Peyer's patch (tissue), 4 donors: ENCODE measurements at regions not wholly inside any gene's neighbourhood (a gene's known extent, or its start where the extent isn't known, plus 50 kb on each side); places are given as distances from the start of the nearest gene placed in this dataset.

ENCODE experiments used
- DNase-seq, 3 donors: peaks; one replicate each; pipeline ENCODE4 v3.0.0-alpha.2; 2017 to 2019
- H3K27ac ChIP-seq, 4 donors: fragments of 200-600 bp; sonication (generic); one replicate each; pipeline ENCODE4 v1.5.1; 2016 to 2019
- H3K27me3 ChIP-seq, 2 donors: fragments of 200-600 bp; sonication (generic); one replicate each; pipeline ENCODE4 v1.5.1; 2019
- H3K36me3 ChIP-seq, 3 donors: fragments of 200-600 bp; sonication (generic); one replicate each; pipeline ENCODE4 v1.5.1; 2016 to 2019
- H3K4me1 ChIP-seq, 4 donors: fragments of 200-600 bp; sonication (generic); one replicate each; pipeline ENCODE4 v1.5.1; 2016 to 2019
- H3K4me3 ChIP-seq, 4 donors: fragments of 200-600 bp; sonication (generic); 1 replicate in 3 of 4; 2 replicates in 1 of 4; pipeline ENCODE4 v1.5.1; 2016 to 2019; ENCODE audit warnings: mild to moderate bottlenecking in 1 of 4
- H3K9me3 ChIP-seq, 4 donors: fragments of 200-600 bp; sonication (generic); one replicate each; pipeline ENCODE4 v1.5.1; 2016 to 2019; ENCODE audit warnings: mild to moderate bottlenecking in 1 of 4
- POLR2A ChIP-seq, 2 donors: fragments of 450-650 bp; IDR thresholded peaks; one replicate each; pipeline ENCODE4 v1.5.1; 2017; ENCODE audit warnings: antibody characterized with exemption in 2 of 2, mild to moderate bottlenecking in 2 of 2, moderate library complexity in 2 of 2
- TF ChIP-seq, protein P1 (sequence below), 6 experiments: fragments of 450-650 bp in 4 of 6; fragments of 200-600 bp in 2 of 6; sonication (generic) in 1 of 6; IDR thresholded peaks; one replicate each; pipeline ENCODE4 v1.5.1; 2017 to 2019; ENCODE audit warnings: antibody characterized with exemption in 6 of 6, mild to moderate bottlenecking in 3 of 6, moderate library complexity in 1 of 6

DNA sequence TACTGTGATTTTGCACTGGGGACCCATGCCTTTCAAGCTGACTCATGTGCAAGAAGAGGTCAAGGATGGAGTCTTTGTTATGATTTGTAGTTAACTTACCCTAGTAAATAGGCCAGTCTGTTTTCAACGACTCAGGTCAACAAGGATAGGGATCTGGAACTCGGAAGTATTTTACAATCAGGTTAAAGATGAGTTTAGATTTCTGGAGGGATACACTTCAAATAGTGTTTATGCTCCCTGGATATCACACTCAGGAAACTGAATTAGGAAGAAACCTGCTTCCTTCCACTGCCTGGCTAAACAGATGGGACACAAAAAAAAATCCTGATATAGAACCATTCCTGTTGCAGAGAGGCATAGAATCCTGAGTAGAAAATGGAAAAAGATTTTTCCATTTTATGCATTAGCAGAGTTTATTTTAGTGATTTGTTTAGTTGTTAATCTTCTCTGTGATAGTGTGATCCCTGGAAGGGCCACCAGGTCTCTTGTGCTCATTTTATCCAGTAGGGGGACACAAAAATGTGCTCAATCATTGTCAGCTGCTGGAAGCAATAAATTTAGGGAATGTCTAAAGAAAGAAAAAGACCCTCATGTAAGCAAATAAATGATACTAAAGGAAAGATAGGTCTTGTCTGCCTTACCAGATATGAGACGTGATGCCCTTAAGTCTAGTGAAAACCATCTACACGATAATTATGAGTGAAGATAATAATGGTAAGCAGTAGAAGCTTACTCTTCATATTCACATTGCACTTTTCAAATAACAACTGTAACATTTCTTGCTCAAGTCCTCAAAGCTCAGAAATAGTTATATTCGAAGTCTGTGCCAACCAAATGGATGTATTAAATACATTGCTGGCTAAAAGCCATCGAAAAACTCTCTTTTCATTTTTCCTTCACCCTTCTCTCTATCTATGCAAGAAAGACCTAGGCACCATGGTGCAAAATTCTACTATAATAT, 452.1 kb upstream of the KCNMB2 start:
- no peaks in the 10 kb centered on the region for H3K27me3 ChIP-seq
- peaks cover 0 to 38% (median 0%) of the 10 kb centered on the region in 4 donors for H3K4me1 ChIP-seq
- no peaks in the 10 kb centered on the region for H3K36me3 ChIP-seq
- H3K9me3 ChIP-seq = no peaks in the 10 kb centered on the region
- H3K4me3 ChIP-seq = no peak overlapping the region
- TF ChIP-seq, protein P1, sequence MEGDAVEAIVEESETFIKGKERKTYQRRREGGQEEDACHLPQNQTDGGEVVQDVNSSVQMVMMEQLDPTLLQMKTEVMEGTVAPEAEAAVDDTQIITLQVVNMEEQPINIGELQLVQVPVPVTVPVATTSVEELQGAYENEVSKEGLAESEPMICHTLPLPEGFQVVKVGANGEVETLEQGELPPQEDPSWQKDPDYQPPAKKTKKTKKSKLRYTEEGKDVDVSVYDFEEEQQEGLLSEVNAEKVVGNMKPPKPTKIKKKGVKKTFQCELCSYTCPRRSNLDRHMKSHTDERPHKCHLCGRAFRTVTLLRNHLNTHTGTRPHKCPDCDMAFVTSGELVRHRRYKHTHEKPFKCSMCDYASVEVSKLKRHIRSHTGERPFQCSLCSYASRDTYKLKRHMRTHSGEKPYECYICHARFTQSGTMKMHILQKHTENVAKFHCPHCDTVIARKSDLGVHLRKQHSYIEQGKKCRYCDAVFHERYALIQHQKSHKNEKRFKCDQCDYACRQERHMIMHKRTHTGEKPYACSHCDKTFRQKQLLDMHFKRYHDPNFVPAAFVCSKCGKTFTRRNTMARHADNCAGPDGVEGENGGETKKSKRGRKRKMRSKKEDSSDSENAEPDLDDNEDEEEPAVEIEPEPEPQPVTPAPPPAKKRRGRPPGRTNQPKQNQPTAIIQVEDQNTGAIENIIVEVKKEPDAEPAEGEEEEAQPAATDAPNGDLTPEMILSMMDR (IDR thresholded peaks at IDR 0.05) = peak in 4 of 6 experiments; percentile 17 to 65 (median 58)
- TF ChIP-seq POLR2A (IDR thresholded peaks at IDR 0.05) = no peak
- no peak for DNase-seq
- peak overlapping the region in 3 of 4 donors; percentile 18 to 26 (median 25) for H3K27ac ChIP-seq

DNA sequence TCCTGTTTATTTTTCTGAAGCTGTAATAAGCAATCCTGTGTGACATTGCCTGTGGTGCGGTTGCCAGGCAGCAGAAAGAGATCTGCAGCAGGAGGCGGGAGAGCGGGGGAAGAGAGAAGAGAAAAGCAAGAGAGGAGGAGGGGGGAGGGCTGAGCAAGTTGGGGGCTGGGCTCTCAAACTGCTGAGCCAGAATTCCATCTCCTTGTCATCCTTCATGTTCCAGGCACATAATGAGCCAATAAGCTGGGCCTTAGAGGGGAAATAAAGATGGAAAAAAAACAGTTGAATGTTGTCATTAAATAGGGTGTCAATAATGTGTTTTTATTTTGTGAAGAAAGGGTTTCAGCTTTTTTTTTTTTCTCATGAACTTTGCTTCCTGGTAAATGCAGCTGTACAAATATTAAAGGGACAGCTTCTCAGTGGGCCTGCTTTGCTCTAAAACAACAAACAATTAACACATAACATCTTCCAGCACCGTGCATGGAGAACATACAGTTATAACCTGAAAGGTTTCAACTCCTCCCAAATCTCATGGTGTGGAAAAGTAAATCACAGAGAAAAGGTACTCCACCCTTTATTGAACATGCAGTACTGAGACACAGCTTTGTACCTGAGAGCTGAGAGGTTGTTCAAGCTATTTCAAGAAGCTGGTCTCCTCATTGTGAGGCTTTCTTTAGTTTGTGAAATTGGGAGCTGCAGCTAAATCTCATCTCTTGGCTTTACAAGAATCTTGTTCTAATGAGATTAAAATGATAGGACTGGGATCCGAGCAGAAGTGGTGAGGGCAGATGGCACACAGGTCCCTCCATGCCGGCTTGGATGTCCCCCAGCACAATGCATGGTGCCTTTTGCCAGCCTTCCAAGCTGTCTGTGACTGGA, 451.1 kb upstream of the KCNMB2 start:
- no peaks in the 10 kb centered on the region for H3K36me3 ChIP-seq
- H3K4me1 ChIP-seq = peaks cover 0 to 38% (median 0%) of the 10 kb centered on the region in 4 donors
- peak; percentile 50 to 77 (median 77) for DNase-seq
- no peak overlapping the region for H3K4me3 ChIP-seq
- no peaks in the 10 kb centered on the region for H3K9me3 ChIP-seq
- TF ChIP-seq, protein P1 (IDR thresholded peaks at IDR 0.05) = no peak
- no peak for TF ChIP-seq POLR2A (IDR thresholded peaks at IDR 0.05)
- peak overlapping the region in 2 of 4 donors; percentile 5 to 56 for H3K27ac ChIP-seq
- H3K27me3 ChIP-seq = no peaks in the 10 kb centered on the region

DNA sequence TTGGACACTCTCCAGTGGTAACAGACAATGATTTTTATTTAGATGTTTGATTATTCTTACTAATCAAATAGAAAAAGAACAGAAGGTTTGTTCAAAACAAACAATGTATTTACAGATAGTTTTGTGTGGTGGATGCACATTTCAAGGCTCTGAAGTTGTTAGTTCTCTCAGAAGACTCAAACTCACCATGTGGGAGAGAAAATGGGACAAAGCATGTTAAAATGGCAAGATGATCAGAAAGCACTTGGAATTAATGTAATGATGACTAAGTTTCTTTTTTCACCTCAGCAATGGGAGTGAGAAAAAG, 450.5 kb upstream of the KCNMB2 start:
- Histone ChIP-seq H3K27ac (peak overlapping the region in 1 of 4 donors; percentile 56), H3K9me3 (no peaks in the 10 kb centered on the region), H3K4me3 (no peak overlapping the region), H3K27me3 (no peaks in the 10 kb centered on the region), H3K4me1 (peaks cover 0 to 38% (median 0%) of the 10 kb centered on the region in 4 donors), H3K36me3 (no peaks in the 10 kb centered on the region)
- no peak for TF ChIP-seq POLR2A (IDR thresholded peaks at IDR 0.05)
- TF ChIP-seq, protein P1 (IDR thresholded peaks at IDR 0.05) = no peak
- no peak for DNase-seq

DNA sequence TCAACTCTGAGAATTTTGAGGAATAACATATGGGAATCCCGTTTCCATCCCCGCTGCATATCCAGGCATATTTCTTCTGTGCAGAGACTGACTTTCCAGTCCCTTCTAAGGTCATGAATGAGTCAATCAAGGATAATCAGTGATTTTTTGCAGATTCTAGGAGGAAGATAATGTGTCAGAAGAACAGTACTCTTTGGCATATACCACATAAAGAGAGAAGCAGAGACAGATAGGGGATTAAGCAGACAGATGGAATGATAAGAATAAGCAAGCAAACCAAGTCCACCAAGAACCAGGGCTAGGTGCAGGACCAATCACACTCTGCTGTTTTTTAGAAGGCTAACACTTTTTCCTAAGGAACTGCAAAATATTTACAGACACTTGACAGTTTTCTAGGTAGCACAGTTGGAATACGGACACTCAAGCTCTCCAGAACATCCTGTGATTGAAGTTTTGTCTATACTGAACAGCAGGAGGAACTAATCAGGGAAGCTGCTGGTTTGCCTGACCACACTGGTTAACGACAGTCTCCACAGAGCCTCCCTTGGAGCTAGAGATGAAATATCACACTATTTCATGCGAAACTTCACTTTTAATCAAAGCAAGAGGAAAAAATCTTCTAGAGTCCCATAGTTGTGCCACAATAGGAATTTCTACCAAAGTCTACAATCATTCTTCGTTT, 450.0 kb upstream of the KCNMB2 start:
- H3K27me3 ChIP-seq = no peaks in the 10 kb centered on the region
- peaks cover 0 to 38% (median 0%) of the 10 kb centered on the region in 4 donors for H3K4me1 ChIP-seq
- H3K36me3 ChIP-seq = no peaks in the 10 kb centered on the region
- no peak overlapping the region for H3K4me3 ChIP-seq
- no peak for TF ChIP-seq POLR2A (IDR thresholded peaks at IDR 0.05)
- TF ChIP-seq, protein P1 (IDR thresholded peaks at IDR 0.05) = no peak
- no peaks in the 10 kb centered on the region for H3K9me3 ChIP-seq
- no peak for DNase-seq
- peak overlapping the region in 1 of 4 donors; percentile 56 for H3K27ac ChIP-seq

DNA sequence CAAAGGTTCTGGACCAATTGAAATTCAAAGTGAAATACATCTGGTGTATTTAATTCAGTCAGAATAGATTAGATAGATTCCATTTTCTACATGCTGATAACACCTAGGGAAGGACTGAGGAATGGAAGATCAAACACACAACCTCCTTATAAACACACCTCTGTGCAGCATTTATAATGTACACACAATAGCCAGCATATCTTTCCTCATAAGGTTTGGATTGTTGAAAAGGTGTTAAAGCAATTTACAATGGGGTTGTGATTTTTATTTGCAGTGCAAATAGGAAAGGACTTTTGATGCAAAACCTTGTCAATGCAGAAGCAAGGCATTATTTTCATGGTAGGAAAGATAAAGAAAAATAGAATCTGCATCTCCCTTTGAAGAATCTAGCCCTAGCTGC, 448.9 kb upstream of the KCNMB2 start:
- H3K4me3 ChIP-seq = no peak overlapping the region
- TF ChIP-seq, protein P1 (IDR thresholded peaks at IDR 0.05) = no peak
- no peak for TF ChIP-seq POLR2A (IDR thresholded peaks at IDR 0.05)
- no peaks in the 10 kb centered on the region for H3K27me3 ChIP-seq
- peaks cover 0 to 38% (median 0%) of the 10 kb centered on the region in 4 donors for H3K4me1 ChIP-seq
- no peaks in the 10 kb centered on the region for H3K36me3 ChIP-seq
- H3K27ac ChIP-seq = no peak overlapping the region
- no peaks in the 10 kb centered on the region for H3K9me3 ChIP-seq
- no peak for DNase-seq
